ENCODE measurements at regions not wholly inside any gene's neighbourhood (a gene's known extent, or its start where the extent isn't known, plus 50 kb on each side); places are given as distances from the start of the nearest gene placed in this dataset.

GRCh38 chr2:3038636-3039035 lies 339.0 kb downstream of the EIPR1 start:
- TF ChIP-seq, protein P1, sequence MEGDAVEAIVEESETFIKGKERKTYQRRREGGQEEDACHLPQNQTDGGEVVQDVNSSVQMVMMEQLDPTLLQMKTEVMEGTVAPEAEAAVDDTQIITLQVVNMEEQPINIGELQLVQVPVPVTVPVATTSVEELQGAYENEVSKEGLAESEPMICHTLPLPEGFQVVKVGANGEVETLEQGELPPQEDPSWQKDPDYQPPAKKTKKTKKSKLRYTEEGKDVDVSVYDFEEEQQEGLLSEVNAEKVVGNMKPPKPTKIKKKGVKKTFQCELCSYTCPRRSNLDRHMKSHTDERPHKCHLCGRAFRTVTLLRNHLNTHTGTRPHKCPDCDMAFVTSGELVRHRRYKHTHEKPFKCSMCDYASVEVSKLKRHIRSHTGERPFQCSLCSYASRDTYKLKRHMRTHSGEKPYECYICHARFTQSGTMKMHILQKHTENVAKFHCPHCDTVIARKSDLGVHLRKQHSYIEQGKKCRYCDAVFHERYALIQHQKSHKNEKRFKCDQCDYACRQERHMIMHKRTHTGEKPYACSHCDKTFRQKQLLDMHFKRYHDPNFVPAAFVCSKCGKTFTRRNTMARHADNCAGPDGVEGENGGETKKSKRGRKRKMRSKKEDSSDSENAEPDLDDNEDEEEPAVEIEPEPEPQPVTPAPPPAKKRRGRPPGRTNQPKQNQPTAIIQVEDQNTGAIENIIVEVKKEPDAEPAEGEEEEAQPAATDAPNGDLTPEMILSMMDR (IDR thresholded peaks at IDR 0.05; ENCODE audit: insufficient read depth, low read depth, low read length, missing control alignments) = no peak
- DNase-seq (ENCODE audit: low read depth) = no peak
- H3K4me3 ChIP-seq (ENCODE audit: low read depth, low read length) = no peak overlapping the region

- no peak for DNase-seq (ENCODE audit: low read depth)
- TF ChIP-seq, protein P1 (IDR thresholded peaks at IDR 0.05; ENCODE audit: insufficient read depth, low read depth, low read length, missing control alignments) = no peak
- H3K4me3 ChIP-seq (ENCODE audit: low read depth, low read length) = no peak overlapping the region
Observed at GRCh38 chr2:3037196-3038194, 340.1 kb downstream of the EIPR1 start.

- no peak overlapping the region for H3K4me3 ChIP-seq (ENCODE audit: low read depth, low read length)
- TF ChIP-seq, protein P1 (IDR thresholded peaks at IDR 0.05; ENCODE audit: insufficient read depth, low read depth, low read length, missing control alignments) = no peak
- no peak for DNase-seq (ENCODE audit: low read depth)
Observed at GRCh38 chr2:3036432-3037125, 341.0 kb downstream of the EIPR1 start.

GRCh38 chr2:3035385-3036050 lies 342.1 kb downstream of the EIPR1 start:
- H3K4me3 ChIP-seq (ENCODE audit: low read depth, low read length) = no peak overlapping the region
- TF ChIP-seq, protein P1 (IDR thresholded peaks at IDR 0.05; ENCODE audit: insufficient read depth, low read depth, low read length, missing control alignments) = no peak
- DNase-seq (ENCODE audit: low read depth) = no peak

DNA sequence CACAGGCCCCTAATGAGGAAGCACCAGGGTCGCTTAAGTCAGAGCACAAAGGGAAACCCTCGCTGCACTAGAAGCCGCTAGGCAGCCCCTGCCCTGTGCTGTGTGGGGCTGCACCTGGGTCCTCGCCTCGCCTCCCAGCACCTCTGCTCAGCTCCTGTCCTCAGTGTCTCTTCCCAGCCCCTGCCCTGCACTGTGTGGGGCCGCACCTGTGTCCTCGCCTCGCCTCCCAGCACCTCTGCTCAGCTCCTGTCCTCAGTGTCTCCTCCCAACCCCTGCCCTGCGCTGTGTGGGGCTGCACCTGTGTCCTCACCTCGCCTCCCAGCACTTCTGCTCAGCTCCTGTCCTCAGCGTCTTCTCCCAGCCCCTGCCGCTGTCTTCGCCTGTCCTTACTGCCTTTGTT lies 342.8 kb downstream of the EIPR1 start:
- no peak overlapping the region for H3K4me3 ChIP-seq (ENCODE audit: low read depth, low read length)
- TF ChIP-seq, protein P1 (IDR thresholded peaks at IDR 0.05; ENCODE audit: insufficient read depth, low read depth, low read length, missing control alignments) = no peak
- no peak for DNase-seq (ENCODE audit: low read depth)

DNA sequence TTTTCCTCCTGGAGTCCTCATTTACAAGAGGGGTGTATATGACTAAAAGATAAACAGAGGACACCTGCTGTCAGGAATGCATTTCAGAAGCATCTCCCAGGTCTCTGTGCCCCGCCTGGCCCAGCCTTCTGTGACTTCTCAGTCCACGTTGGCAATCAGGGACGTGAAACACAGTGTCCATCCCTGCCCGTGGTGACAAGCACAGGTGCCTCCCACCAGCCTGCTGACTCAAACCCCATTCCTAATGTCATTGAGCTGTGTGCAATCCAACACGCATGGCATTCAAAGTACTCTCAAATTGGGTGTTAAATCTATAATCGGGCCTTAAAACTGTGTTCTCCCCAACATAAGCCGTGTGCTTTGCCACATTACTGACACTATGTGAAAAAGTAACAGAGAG lies 343.2 kb downstream of the EIPR1 start:
- no peak for DNase-seq (ENCODE audit: low read depth)
- H3K4me3 ChIP-seq (ENCODE audit: low read depth, low read length) = no peak overlapping the region
- TF ChIP-seq, protein P1 (IDR thresholded peaks at IDR 0.05; ENCODE audit: insufficient read depth, low read depth, low read length, missing control alignments) = no peak
